Kidney (tissue), 13 donors: ENCODE measurements at regions not wholly inside any gene's neighbourhood (a gene's known extent, or its start where the extent isn't known, plus 50 kb on each side); places are given as distances from the start of the nearest gene placed in this dataset.

Experiments used
- DNase-seq, 5 donors: peaks; one replicate each; pipeline ENCODE4 v3.0.0-alpha.2; 2013 to 2020
- FAIRE-seq: peaks from 2 replicates; lab custom pipeline; 2012; peaks lifted over from hg19 to GRCh38; lab: Jason Lieb, UNC
- H3K27ac ChIP-seq, 2 donors: one replicate each; pipeline ENCODE4 v1.7.0; 2013; ENCODE audit warnings: low read depth in 2 of 2, low read length in 2 of 2, inconsistent platforms in 1 of 2
- H3K27me3 ChIP-seq: one replicate; pipeline ENCODE4 v1.7.1; 2013; ENCODE audit warnings: low read length, inconsistent platforms; ENCODE audit not compliant: control insufficient read depth, insufficient read depth
- H3K36me3 ChIP-seq, 3 donors: one replicate each; pipeline versions ENCODE4 v1.7.0 to v1.7.1; 2013; ENCODE audit warnings: low read length in 3 of 3, control low read depth in 1 of 3, inconsistent platforms in 1 of 3; ENCODE audit not compliant: insufficient read depth in 3 of 3, control insufficient read depth in 2 of 3
- H3K4me1 ChIP-seq, 3 donors: one replicate each; pipeline versions ENCODE4 v1.7.0 to v1.7.1; 2013; ENCODE audit warnings: low read length in 3 of 3, inconsistent platforms in 1 of 3, low read depth in 1 of 3; ENCODE audit not compliant: control insufficient read depth in 2 of 3, insufficient read depth in 2 of 3
- H3K4me3 ChIP-seq, 3 donors: one replicate each; pipeline versions ENCODE4 v1.7.0 to v1.8.1; 2013; ENCODE audit warnings: low read length in 3 of 3, control low read depth in 1 of 3, inconsistent platforms in 1 of 3
- H3K9ac ChIP-seq, 3 donors: one replicate each; pipeline versions ENCODE4 v1.7.0 to v1.7.1; 2013; ENCODE audit warnings: low read length in 3 of 3, control low read depth in 1 of 3, inconsistent platforms in 1 of 3
- H3K9me3 ChIP-seq, 3 donors: one replicate each; pipeline versions ENCODE4 v1.7.0 to v1.7.1; 2013; ENCODE audit warnings: low read length in 3 of 3, control low read depth in 1 of 3, inconsistent platforms in 1 of 3; ENCODE audit not compliant: control insufficient read depth in 2 of 3, insufficient read depth in 1 of 3
- intact Hi-C: fragments of 100-400 bp; cut with DNase I; formaldehyde crosslinking; loops from one replicate; pipeline ENCODE4 v1.11.1; 2022
- TF ChIP-seq, protein P1 (sequence below): IDR thresholded peaks from 3 replicates; pipeline ENCODE4 v1.5.1; 2012; ENCODE audit warnings: mild to moderate bottlenecking, moderate library complexity, borderline replicate concordance; ENCODE audit not compliant: insufficient read depth; ENCODE audit errors: extremely low read depth
- donor health status: control.
- donor health status: control.
- donor health status: control.
- donor health status: control.
- donor health status: control.
- donor health status: DM: yes; HTN: yes; CAD: no.
- donor health status: Normal renal cell carcinoma (clear cell type).

DNA sequence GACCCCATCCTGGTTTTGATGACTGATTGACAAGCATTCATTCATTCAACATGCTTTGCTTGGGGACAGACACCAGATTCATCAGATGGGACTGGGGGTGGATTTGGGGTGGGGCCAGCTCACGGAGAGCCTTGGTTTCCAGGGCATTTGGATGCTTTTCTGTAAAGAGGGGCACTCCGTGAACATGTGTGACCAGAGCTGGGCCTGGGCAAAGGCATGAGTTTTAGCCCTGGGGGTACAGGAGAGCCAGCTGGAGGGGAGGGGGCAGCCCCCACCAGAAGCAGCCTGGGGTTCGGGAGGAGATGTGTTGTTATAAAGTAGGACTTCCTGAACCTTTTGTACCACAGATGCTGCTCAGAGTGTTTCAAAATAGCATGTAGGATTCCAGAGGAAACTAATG, 99.7 kb downstream of the RIPK4 start:
- H3K9ac ChIP-seq: no peak overlapping the region
- H3K27ac ChIP-seq: no peak overlapping the region
- FAIRE-seq (no peak), DNase-seq (peak in 1 of 5 donors; percentile 14)
- H3K4me1 ChIP-seq: peaks cover 0 to 7% (median 7%) of the 10 kb centered on the region in 3 donors
- intact Hi-C loops: no loop called here
- no peak overlapping the region for H3K4me3 ChIP-seq
- peaks cover 2% of the 10 kb centered on the region for H3K27me3 ChIP-seq
- no peaks in the 10 kb centered on the region for H3K9me3 ChIP-seq
- TF ChIP-seq, protein P1, sequence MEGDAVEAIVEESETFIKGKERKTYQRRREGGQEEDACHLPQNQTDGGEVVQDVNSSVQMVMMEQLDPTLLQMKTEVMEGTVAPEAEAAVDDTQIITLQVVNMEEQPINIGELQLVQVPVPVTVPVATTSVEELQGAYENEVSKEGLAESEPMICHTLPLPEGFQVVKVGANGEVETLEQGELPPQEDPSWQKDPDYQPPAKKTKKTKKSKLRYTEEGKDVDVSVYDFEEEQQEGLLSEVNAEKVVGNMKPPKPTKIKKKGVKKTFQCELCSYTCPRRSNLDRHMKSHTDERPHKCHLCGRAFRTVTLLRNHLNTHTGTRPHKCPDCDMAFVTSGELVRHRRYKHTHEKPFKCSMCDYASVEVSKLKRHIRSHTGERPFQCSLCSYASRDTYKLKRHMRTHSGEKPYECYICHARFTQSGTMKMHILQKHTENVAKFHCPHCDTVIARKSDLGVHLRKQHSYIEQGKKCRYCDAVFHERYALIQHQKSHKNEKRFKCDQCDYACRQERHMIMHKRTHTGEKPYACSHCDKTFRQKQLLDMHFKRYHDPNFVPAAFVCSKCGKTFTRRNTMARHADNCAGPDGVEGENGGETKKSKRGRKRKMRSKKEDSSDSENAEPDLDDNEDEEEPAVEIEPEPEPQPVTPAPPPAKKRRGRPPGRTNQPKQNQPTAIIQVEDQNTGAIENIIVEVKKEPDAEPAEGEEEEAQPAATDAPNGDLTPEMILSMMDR: no peak
- no peaks in the 10 kb centered on the region for H3K36me3 ChIP-seq

DNA sequence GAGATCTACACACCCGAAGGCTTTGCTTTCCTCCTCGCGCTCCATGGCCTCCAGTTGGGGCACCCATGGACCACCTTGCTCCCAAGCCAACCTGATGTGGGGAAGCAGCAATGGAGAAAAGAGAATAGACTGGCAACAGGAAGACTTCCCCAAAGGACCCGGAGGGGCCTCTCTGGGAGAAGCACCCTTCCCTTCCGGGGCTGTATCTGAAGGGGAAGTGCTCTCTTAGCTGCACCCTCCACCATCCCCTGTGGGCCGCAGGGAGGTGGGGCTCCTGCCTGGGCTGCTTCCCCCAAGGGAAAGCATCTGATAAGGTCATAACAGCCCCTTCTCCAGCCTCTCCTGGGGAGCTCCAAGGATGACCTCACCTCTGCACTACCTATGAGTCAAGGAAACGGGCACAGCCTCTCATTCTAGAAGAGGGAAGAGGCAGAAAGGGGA, 100.2 kb downstream of the RIPK4 start:
- TF ChIP-seq, protein P1: no peak
- H3K27me3 ChIP-seq: peaks cover 2% of the 10 kb centered on the region
- no peaks in the 10 kb centered on the region for H3K36me3 ChIP-seq
- intact Hi-C loops: no loop called here
- H3K4me1 ChIP-seq: peaks cover 0 to 7% (median 5%) of the 10 kb centered on the region in 3 donors
- H3K9me3 ChIP-seq: no peaks in the 10 kb centered on the region
- H3K4me3 ChIP-seq: no peak overlapping the region
- FAIRE-seq (no peak), DNase-seq (peak in 1 of 5 donors; percentile 25)
- H3K27ac ChIP-seq: no peak overlapping the region
- H3K9ac ChIP-seq: no peak overlapping the region

DNA sequence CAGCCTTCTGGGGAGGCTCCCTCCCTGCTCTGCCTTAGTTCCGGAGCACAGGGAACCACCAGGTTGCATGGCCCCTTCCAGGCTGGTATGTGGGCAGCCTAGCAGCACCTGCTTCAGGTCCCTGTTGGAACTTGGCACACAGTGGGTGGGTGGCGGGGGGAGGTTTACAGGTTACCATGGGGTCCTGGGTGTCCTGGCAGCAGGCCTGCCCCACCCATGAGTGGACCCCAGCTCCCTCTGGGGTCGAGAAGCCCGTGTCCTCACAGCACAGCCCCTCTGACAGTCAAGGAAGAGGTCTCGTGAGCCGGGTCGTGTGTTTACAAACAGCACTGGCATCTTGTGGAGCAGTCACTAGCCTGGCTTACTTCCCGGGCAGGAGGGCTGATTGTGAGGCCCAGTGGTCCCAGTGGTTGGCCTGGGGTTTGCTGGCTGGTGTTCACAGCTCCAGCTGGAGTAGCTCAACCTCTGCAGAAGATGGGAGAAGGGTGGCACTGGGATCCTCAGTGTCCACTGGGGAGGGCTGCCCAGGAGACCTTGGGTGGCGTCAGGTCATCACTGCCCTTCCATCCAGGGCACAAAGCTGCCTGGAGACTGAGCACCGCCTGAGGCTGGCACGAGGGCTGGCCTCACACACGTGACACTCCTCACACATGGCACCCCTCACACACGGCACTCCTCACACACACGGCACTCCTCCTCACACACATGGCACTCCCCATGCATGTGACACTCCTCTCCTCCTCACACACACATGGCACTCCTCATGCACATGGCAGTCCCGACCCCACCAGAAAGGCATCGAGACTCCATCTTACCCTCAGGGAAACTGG, 100.9 kb downstream of the RIPK4 start:
- TF ChIP-seq, protein P1: no peak
- FAIRE-seq: no peak
- no peak overlapping the region for H3K4me3 ChIP-seq
- intact Hi-C loops: no loop called here
- no peak overlapping the region for H3K27ac ChIP-seq
- peaks cover 0 to 7% (median 5%) of the 10 kb centered on the region in 3 donors for H3K4me1 ChIP-seq
- no peaks in the 10 kb centered on the region for H3K36me3 ChIP-seq
- no peaks in the 10 kb centered on the region for H3K9me3 ChIP-seq
- peak in 1 of 5 donors; percentile 45 for DNase-seq
- H3K9ac ChIP-seq: no peak overlapping the region
- H3K27me3 ChIP-seq: peaks cover 2% of the 10 kb centered on the region
